ENCODE measurements at regions not wholly inside any gene's neighbourhood (a gene's known extent, or its start where the extent isn't known, plus 50 kb on each side); places are given as distances from the start of the nearest gene placed in this dataset.

- ChIA-PET CTCF (interaction anchor here (0.6 to 0.7 kb wide), 2 partner anchors 75 to 181 kb away, joined by 3 to 4 read pairs; no protein-coding TSS in a partner anchor), POLR2A (no interaction called here)
- Histone ChIP-seq H3K27ac (ENCODE audit: extremely low read depth, low read depth, low read length) (no peak overlapping the region), H3K36me3 (ENCODE audit: control insufficient read depth in 2 of 2, insufficient read depth in 1 of 2, low read length in 2 of 2) (no peaks in the 10 kb centered on the region), H3K4me3 (ENCODE audit: low read depth, low read length) (no peak overlapping the region), H3K4me1 (ENCODE audit: control insufficient read depth, insufficient read depth, low read length) (no peaks in the 10 kb centered on the region), H3K9me3 (ENCODE audit: control insufficient read depth, insufficient read depth, low read depth, low read length) (no peaks in the 10 kb centered on the region)
- TF ChIP-seq ZBTB21 (tag by site-specific recombination; IDR thresholded peaks at IDR 0.05): no peak
- no peak for TF ChIP-seq ZNF626 (tag by site-specific recombination; IDR thresholded peaks at IDR 0.05)
- TF ChIP-seq ZIC2 (tag by site-specific recombination; IDR thresholded peaks at IDR 0.05): 0 out of 2 replicates have a peak, but pooled peaks have one; percentile 10
Observed at GRCh38 chr9:88272986-88273385, 115.3 kb upstream of the SPIN1 start.

- POLR2A ChIA-PET: interaction anchor here (0.6 to 0.9 kb wide), 3 partner anchors 12 to 191 kb away, joined by 3 to 5 read pairs (median 4); no protein-coding TSS in a partner anchor
- H3K27ac ChIP-seq (ENCODE audit: extremely low read depth, low read depth, low read length): no peak overlapping the region
- H3K9me3 ChIP-seq (ENCODE audit: control insufficient read depth, insufficient read depth, low read depth, low read length): no peaks in the 10 kb centered on the region
- H3K36me3 ChIP-seq (ENCODE audit: control insufficient read depth in 2 of 2, insufficient read depth in 1 of 2, low read length in 2 of 2): no peaks in the 10 kb centered on the region
- no peaks in the 10 kb centered on the region for H3K4me1 ChIP-seq (ENCODE audit: control insufficient read depth, insufficient read depth, low read length)
- CTCF ChIA-PET: interaction anchor here (0.6 kb wide), 1 partner anchor 1062 kb away, joined by 3 read pairs; no protein-coding TSS in a partner anchor
- no peak overlapping the region for H3K4me3 ChIP-seq (ENCODE audit: low read depth, low read length)
- TF ChIP-seq ZFHX2 (tag by site-specific recombination; conservative IDR thresholded peaks at IDR 0.05) (no peak), ZBTB11 (tag by site-specific recombination; conservative IDR thresholded peaks at IDR 0.05; ENCODE audit: low read depth) (no peak), ZSCAN23 (tag by site-specific recombination; IDR thresholded peaks at IDR 0.05) (no peak), KLF1 (tag by site-specific recombination; IDR thresholded peaks at IDR 0.05) (no peak), ZNF155 (tag by site-specific recombination; IDR thresholded peaks at IDR 0.05) (no peak), ZBTB6 (tag by site-specific recombination; IDR thresholded peaks at IDR 0.05) (no peak), TSHZ1 (tag by site-specific recombination; IDR thresholded peaks at IDR 0.05; ENCODE audit: borderline replicate concordance) (no peak)
Observed at GRCh38 chr9:88270413-88270812, 117.8 kb upstream of the SPIN1 start.

- Histone ChIP-seq H3K36me3 (ENCODE audit: control insufficient read depth in 2 of 2, insufficient read depth in 1 of 2, low read length in 2 of 2) (no peaks in the 10 kb centered on the region), H3K27ac (ENCODE audit: extremely low read depth, low read depth, low read length) (no peak overlapping the region), H3K4me1 (ENCODE audit: control insufficient read depth, insufficient read depth, low read length) (no peaks in the 10 kb centered on the region), H3K9me3 (ENCODE audit: control insufficient read depth, insufficient read depth, low read depth, low read length) (no peaks in the 10 kb centered on the region), H3K4me3 (ENCODE audit: low read depth, low read length) (no peak overlapping the region)
- ChIA-PET CTCF (interaction anchor here (1.0 kb wide), 1 partner anchor 9 kb away, joined by 4 read pairs; no protein-coding TSS in a partner anchor), POLR2A (no interaction called here)
- no peak for TF ChIP-seq ZNF473 (tag by site-specific recombination; IDR thresholded peaks at IDR 0.05)
- TF ChIP-seq OVOL3 (tag by site-specific recombination; IDR thresholded peaks at IDR 0.05): no peak
- no peak for TF ChIP-seq ZNF266 (tag by site-specific recombination; IDR thresholded peaks at IDR 0.05; ENCODE audit: low read depth)
- TF ChIP-seq RBAK (tag by site-specific recombination; IDR thresholded peaks at IDR 0.05): no peak
- no peak for TF ChIP-seq ZNF658 (tag by site-specific recombination; IDR thresholded peaks at IDR 0.05)
- no peak for TF ChIP-seq ZNF488 (tag by site-specific recombination; IDR thresholded peaks at IDR 0.05)
- TF ChIP-seq ZNF692 (tag by site-specific recombination; IDR thresholded peaks at IDR 0.05): no peak
- no peak for TF ChIP-seq REPIN1 (tag by site-specific recombination; IDR thresholded peaks at IDR 0.05; ENCODE audit: low read depth)
- no peak for TF ChIP-seq MEIS1 (CRISPR knock-in tag; IDR thresholded peaks at IDR 0.05; ENCODE audit: borderline replicate concordance)
- TF ChIP-seq ZNF558 (tag by site-specific recombination; IDR thresholded peaks at IDR 0.05): no peak
- TF ChIP-seq OSR2 (tag by site-specific recombination; IDR thresholded peaks at IDR 0.05): no peak
Observed at GRCh38 chr9:88268886-88269285, 119.4 kb upstream of the SPIN1 start.

Measured in HEK293 (cell line).